GM21717 (cell line): ENCODE measurements at regions not wholly inside any gene's neighbourhood (a gene's known extent, or its start where the extent isn't known, plus 50 kb on each side); places are given as distances from the start of the nearest gene placed in this dataset.
"Not testable (repeated sequence)": the region's sequence is repeated elsewhere in the genome, so short reads cannot be mapped to it uniquely, and the experiment has no call there.

Experiments used
- ATAC-seq: cut with Tn5 transposase; IDR thresholded peaks from one replicate; pipeline ENCODE4 v1.9.1; 2021; ENCODE audit warnings: mild to moderate bottlenecking, moderate library complexity; ENCODE audit not compliant: unreplicated experiment

DNA sequence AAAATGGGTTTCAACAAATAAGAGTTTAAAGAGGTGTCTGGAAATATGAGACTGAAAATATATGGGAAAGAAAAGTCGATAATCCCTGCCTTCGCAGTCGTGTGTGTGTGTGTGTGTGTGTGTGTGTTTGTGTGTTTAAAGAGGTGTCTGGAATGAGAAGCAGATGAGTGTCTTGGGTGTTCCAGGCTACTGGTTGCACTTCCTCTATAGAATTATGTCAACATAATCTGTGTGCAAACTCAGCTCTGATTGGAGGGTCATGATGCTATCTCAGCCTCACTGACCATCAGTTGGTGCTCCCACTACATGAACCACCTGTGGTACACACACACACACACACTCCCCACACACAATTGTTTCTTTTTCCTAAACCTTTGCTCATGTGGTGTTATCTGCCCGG lies 347.3 kb downstream of the NPIPA8 start:
- ATAC-seq = no peak

DNA sequence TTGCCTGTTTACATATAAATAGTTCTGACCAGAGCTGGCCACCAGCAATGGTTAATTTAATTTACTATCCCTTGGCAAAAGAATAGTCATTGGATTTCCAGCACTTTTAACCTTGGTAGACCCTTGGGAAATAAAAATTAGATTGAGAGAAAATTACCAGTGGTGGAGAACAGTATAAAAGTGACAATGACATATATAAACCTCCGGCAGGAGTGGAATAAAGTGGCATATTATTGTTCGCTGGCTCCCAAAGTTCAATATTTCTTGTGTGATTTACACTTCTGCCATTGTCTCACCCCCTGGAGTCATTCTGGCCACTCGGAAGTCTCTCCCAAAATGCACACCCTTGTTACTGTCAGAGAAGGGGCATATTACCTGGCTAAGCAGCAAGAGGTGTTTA lies 347.7 kb downstream of the NPIPA8 start:
- ATAC-seq = no peak

DNA sequence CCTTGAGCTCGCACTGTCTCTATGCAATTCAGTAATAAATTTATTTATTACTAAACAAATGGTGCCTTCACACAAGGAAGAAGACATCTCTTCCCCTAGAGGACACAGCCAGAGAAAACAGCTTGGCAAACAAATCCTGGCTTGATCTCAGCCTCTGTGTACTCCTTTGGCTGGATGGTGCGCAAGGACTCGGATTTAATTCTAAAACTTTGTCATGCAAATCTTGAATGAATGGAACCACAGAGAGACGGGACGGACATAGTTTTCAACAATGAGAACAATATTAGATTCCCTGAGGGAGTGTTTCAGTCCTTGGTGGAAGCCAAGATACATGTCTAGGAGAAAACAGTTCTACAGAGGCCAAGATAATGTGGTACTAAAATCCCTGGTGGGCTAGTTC lies 349.5 kb downstream of the NPIPA8 start:
- ATAC-seq = no peak

DNA sequence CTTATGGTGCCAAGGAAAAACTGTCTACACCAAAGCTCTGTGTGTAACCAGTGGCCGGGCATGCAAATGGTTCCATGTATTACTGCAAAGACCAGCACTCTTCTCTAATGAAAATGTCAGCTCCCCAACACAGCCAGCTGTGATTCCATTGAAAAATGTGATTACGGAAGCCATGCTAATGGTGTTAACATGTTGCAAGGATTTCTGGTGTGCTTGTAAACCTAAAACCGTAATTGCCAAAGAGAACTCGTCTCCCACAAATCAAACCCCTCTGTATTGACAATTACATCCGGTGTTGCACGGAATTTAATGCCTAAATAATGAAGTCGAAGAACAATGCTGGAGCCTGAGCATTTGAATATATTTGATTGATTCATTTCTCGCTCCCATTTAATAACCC lies 351.7 kb downstream of the NPIPA8 start:
- no peak for ATAC-seq

DNA sequence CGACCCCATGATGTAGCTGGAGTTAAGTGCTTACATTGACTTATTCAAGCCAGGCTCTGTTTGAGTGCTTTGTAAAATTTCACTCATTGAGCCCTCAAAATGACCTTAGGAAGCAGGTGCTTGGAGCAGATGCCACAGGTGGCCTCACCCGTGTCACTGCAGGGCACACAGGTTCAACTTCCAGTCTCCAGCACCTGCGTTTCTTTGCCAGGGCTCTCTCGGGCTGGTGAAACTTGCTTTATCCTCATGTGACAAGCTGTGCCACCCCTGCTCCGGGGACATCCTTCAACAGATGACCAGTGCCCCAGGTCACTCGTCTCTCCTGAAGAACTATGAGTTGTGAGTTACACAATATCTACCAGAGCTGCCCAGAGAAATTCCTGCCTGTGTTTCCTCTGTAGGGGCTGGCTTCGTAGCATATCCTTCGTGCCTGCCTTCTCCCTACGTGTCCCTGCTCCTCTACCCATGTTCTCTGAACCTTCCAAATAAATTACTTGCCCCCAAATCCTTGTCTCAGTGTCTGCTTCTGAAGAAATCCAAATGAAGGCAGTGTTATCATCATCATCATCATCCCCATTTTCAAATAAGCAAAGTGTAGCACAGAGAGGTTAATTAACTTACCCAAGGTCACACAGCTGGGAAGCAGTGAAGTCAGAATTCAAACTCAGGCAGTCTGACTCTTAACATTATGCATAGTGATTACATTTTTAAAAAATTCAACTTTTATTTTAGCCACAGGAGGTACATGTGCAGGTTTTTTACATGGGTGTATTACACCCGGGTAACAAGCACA lies 352.5 kb downstream of the NPIPA8 start:
- ATAC-seq = no peak

- ATAC-seq = no peak
These were observed 353.4 kb downstream of the NPIPA8 start for GRCh38 chr16:17983114-17983513.

DNA sequence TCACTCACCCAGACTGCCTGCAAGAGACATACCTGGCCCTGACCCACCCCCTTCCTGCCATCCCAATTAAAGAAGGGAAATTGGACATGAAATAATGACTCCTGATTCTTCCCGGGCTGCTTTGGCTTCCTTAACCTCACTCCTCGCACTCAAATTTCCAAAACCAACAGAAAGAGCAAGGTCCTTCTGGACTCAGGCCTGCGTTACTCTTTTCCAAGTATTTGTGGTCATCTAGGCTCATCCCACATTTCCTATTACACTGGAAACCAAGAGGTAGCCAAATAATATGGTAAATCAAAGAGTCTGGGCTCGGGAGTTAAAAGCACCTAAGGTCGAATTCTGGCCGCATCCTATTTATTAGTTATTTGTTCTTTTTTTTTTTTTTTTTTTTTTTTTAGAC lies 359.3 kb downstream of the NPIPA8 start:
- ATAC-seq = no peak

GRCh38 chr16:17972460-17972943 lies 364.0 kb downstream of the NPIPA8 start:
- ATAC-seq = no peak

- ATAC-seq = no peak
These were observed 365.7 kb downstream of the NPIPA8 start for GRCh38 chr16:17970816-17971331.

GRCh38 chr16:17970157-17970765 lies 366.3 kb downstream of the NPIPA8 start:
- no peak for ATAC-seq

DNA sequence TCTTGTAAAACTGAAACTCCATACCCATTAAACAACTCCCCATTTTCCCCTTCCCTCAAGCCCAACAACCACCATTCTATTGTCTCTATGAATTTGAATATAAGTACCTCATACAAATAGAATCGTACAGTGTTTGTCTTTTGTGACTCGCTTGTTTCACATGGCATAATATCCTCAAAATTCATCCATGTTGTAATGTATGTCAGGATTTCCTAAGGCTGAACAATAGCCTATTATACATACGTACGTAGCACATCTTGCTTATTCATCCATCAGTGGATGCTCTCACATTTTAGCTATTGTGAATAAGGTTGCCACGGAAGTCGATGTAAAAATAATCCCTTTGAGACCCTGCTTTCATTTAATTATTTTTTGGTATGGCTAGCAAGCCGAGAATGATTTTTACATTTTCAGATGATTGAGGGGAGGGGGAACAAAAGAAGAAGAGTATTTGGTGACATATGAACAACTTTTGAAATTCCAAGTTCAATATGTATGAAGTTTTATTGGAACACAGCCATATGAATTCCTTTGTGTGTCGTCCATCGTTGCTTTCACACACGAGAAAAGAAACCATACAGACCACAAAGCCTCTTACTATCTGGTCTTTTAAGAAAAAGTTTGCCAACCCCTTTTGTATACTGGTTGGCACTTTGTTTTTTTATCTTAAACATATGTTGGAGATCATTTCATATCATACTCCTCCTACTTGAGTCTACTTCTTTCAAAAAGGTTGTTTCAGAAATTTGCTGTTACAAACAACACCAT lies 371.2 kb downstream of the NPIPA8 start:
- no peak for ATAC-seq

DNA sequence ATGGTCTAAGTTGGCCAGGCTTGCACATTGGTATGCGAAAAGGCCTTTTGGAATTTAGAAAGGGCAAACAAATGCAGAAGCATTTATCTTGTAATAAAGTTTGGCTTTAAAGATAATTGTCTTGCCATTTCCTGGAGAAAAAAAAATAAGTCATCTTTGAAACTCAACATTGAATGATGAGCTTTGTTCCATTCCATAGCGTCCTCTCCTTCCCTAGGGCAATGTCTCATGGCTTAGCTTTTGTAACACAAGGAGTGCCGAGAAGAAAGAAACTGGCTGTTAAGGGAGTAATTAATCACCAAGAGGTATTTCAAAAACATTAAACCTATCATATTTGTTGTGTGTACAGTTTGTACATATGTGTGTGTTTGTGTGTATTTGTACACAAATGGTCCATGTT lies 372.3 kb downstream of the NPIPA8 start:
- no peak for ATAC-seq

- peak; percentile 52 for ATAC-seq
These were observed 373.2 kb downstream of the NPIPA8 start for GRCh38 chr16:17963185-17963836.

- ATAC-seq = no peak
These were observed 373.8 kb downstream of the NPIPA8 start for GRCh38 chr16:17962726-17963125.

GRCh38 chr16:17961822-17962221 lies 374.7 kb downstream of the NPIPA8 start:
- not testable (repeated sequence) for ATAC-seq

DNA sequence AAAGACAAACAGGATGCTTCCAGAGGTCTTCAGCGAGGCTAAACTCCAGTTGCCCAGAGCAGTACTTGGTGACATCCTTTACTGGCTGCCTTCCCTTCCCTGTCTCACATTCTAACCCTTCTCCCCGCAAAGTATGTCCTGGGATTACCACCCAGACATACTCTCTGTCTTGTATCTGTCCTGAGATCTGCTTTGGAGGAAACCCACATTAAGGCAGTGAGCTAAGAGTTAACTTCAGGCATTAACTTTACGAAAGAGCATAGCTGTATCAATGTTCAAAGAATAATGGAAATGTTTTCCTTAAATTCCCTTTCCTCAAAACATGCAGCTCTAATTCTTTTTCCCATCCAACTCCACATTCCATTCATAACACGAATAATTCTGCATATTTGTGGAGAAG lies 385.2 kb downstream of the NPIPA8 start:
- no peak for ATAC-seq

- ATAC-seq = no peak
These were observed 386.6 kb downstream of the NPIPA8 start for GRCh38 chr16:17949982-17950250.

DNA sequence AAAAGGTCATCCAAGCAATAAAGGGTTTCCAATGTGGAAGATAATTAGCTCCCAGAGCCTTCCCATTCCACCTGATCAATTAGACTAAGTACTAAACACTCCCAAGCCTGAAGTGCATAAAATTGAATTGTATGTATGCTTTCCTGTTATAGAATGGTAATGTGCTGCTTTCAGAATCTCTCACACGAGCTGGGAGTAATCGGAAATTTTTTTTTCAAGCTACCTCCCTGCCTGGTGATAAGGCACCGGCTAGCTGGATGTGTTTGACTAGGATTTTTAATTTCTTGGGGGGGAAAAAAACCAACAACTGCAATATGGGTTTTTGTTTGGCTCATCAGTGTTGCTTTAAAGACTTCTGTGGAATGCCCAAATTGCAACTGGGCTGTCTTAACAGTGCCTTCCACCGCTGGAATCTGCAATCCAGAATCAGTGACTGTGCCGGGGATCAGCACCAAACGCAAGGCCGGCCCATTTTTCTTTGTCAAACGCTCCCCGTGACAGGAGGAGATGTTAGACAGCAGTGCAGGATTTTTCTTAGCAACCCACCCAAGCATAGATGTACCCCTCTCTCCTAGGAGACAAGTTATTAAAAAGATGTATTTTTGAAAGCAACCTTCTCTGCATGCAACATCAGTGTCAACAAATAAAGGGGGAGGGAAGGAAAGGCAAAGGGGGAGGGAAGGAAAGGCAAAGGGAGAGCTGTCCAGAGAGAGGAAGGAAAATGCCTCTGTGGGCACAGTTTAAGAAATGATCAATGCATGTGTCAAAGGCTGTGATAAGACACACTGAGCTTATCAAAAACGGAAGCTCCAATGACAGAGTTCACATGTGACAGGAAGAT lies 387.2 kb downstream of the NPIPA8 start:
- no peak for ATAC-seq

- no peak for ATAC-seq
These were observed 388.9 kb downstream of the NPIPA8 start for GRCh38 chr16:17947637-17948036.

DNA sequence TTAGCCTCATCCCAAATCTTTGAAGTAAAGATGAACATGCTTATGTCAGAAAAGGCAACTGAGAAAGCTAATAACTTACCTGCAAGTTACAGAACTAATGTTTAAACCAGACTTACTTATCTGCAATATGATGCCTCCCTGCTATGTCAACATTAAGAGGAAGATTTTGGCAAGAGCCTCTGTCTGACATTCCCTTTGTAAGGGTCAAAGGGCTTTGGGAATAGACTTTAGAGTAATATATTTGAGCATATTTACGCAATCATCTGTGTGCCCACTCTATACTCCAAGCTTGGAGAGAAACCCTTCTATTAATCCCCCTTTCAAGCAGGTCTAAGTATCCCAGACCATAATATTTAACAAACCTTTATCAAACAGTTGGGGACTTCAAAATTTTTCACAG lies 389.4 kb downstream of the NPIPA8 start:
- no peak for ATAC-seq
